GM10847 (cell line): ENCODE measurements at regions not wholly inside any gene's neighbourhood (a gene's known extent, or its start where the extent isn't known, plus 50 kb on each side); places are given as distances from the start of the nearest gene placed in this dataset.
A peak's percentile ranks its signal among the peaks of the same experiment; 100 is the strongest.

Experiments
- POLR2A ChIP-seq: IDR thresholded peaks from 2 replicates; pipeline ENCODE4 v1.6.1; 2011; ENCODE audit not compliant: insufficient read length; ENCODE audit errors: extremely low read depth

DNA sequence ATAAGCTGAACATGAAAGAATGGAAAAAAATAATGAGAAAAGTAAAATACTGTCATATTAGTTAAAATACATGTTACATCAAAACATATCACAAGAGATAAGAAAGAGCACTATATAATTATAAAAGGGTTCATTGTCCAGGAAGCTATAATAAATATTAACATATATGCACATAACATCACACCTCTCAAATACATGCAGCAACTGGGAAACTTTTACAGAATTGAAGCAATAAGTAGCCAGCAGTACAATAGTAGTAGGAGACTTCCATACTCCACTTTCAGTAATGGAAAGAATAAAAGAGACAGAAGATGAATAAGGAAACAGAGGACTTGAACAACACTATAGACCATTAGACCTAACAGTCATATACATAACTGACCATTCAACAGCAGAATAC lies 90.4 kb downstream of the AHSP start:
- no peak for TF ChIP-seq POLR2A

- TF ChIP-seq POLR2A: no peak
These were observed 108.7 kb downstream of the AHSP start for GRCh38 chr16:31636433-31636832.

DNA sequence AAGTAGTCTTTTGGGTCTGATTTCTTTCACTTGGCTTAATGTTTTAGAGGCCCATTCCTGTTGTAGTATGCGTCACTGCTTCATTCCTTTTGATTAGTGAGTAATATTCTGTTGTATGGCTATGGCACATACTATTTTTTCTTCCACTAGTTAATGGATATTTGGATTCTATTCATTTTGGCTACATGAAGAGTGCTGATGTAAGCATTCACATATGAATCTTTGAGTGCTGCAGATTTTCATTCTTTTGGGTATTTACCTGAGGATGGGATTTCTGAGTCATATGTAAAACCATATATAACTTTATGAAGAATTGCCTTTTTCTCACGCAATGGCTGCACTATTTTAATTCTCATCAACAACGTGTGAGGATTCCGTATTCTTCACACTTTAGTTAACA lies 113.6 kb downstream of the AHSP start:
- no peak for TF ChIP-seq POLR2A

- TF ChIP-seq POLR2A: no peak
These were observed 137.2 kb downstream of the AHSP start for GRCh38 chr16:31664683-31665482.

- TF ChIP-seq POLR2A: no peak
These were observed 147.0 kb downstream of the AHSP start for GRCh38 chr16:31674686-31675085.

DNA sequence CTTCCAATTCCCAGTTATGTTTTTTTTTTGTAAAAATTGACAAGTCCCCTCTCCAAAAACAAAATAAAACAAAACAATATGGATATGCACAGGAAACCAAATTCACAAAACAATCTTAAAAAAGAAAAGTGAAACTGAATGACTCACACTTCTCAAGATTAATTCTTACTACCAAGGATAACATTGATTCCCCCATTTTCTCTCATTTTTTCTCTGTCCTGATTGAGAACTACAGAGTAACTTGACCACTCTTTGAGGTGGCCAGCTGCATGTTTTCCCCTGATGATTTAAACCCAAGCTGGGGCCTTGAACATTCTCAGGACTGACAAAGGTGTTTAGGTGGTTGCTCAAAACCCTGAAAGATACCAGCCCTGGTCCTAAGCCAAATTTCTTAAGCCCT lies 149.0 kb downstream of the AHSP start:
- TF ChIP-seq POLR2A: no peak

DNA sequence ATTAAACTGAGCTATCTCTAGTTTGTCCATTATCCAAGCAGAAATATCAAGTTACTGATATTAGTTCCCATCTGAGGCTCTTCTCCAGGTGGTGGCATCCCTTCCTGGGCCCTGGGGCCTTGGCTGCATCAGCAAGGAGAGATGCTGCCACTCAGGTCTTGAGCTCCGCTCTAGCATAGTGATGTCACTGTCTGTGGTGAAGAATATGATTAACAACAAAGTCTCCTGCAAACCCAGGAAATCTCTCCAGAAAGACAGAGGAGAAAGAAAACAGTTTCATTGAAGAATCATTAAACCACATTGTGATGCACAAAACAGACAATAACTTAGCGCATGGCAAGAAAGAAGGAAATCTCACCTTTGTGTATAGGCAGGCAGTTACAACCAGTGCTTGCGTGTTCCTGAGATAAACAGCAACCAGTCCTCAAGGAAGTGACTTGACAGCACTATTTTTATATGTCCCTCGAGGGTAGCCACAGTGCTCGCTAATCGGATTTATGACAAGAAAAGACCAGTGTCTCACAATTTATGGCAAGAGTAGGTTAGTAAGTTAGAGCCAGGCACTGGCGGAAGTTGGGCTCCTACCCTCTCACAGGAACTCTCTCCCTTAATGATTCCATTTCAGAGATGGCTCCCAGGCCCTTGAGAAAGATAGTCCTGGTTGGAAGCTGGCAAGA lies 151.1 kb downstream of the AHSP start:
- TF ChIP-seq POLR2A: no peak

- no peak for TF ChIP-seq POLR2A
These were observed 166.0 kb downstream of the AHSP start for GRCh38 chr16:31693733-31694132.

- no peak for TF ChIP-seq POLR2A
These were observed 166.8 kb downstream of the AHSP start for GRCh38 chr16:31694461-31694860.

GRCh38 chr16:31695667-31696066 lies 168.0 kb downstream of the AHSP start:
- TF ChIP-seq POLR2A: no peak

DNA sequence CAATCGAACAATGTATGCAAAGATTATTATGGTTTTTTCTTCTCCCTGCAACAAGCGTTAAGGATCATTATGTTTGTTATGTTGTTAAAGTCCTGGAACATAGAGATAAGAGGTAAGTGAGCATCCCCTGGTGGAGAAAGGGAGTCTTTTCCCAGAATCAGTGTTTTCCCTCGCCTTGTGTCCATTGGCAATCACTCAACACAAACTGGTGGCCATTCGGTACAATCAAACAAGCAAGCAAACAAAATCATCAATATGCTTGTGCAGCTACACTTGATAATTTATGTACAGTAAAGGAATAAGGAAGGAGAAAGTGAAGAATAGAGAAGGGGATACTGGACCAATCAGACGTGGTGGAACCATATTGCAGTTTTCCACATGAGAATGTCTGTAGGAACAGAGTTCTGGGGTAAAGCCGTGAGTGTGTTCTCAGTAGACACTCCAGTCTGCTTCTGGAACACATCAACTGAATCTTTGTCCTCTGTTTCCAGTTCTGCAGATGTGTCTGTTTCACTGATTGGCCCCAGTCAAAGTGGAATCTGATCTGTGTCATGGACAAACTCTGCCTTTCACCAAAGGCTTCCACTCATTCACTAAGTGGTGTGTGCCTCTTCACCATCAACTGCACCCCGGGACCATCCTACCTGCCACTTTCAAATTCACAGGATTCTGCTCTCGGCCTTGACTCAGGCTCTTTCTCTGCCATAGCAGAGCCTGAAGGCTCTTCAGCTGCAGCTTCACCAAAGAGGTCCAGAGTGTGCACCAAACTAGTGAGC lies 169.5 kb downstream of the AHSP start:
- TF ChIP-seq POLR2A: no peak

GRCh38 chr16:31697744-31698125 lies 170.0 kb downstream of the AHSP start:
- TF ChIP-seq POLR2A: no peak

- no peak for TF ChIP-seq POLR2A
These were observed 171.2 kb downstream of the AHSP start for GRCh38 chr16:31698901-31699300.

DNA sequence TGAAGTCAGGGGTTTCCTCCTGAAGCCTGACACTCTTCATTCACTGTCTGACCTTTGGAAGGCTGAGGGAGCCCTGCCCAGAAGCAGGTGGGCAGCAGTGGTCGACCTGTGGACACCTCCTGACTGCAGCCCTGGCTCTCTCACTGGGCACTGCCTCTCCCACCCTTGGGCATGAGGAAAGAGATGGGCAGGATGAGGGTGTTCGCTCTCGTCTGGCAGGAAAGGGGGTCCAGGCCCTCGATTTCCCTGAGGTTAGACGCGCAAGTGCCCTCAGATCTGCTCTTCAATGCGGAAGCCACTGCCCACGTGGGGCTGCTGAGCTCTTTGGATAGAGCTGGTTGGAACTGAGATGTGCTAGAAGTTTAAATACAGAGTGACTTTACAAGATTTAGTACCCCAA lies 171.9 kb downstream of the AHSP start:
- TF ChIP-seq POLR2A: no peak

DNA sequence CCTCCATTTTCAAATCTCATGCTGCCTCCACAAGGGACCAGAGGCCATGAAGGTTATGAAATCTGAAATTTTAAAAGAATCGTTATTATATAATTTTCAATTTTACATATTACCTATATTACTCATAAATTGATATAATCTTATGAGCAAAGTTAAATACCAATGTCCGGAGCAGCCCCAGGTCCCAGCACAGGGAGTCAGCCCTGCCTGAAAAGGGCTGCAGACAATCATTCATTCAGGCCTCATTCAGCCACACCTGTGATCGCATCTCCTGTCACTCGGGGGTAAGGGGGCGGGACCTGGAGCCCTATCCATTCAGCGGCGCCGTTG lies 172.5 kb downstream of the AHSP start:
- TF ChIP-seq POLR2A: no peak

- peak; percentile 39 for TF ChIP-seq POLR2A
These were observed 172.8 kb upstream of the ZNF267 start for GRCh38 chr16:31700530-31701388.

DNA sequence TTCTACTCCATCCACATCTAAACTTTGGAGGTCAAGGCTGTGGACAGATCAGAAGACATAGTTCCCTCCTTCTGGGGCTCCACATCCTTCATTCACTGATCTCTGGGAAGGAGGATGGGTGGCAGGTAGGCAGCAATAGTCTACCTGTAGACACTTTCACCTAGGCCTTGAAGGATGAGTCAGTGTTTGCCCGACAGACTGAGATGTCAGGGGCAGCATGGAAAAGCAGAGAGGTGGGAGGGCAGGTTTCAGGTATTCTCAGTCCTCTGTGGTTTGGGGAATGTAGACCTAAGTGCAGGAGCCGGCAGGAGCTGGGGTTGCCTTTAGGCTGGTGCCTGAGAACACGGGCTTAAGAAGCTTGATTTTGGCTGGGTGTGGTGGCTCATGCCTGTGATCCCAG lies 171.9 kb upstream of the ZNF267 start:
- TF ChIP-seq POLR2A: no peak
